ENCODE measurements at regions not wholly inside any gene's neighbourhood (a gene's known extent, or its start where the extent isn't known, plus 50 kb on each side); places are given as distances from the start of the nearest gene placed in this dataset.

- DNase-seq (ENCODE audit: low read depth in 1 of 2, low spot score in 1 of 2): no peak
Measured at GRCh38 chr14:87122166-87122565, 870.8 kb downstream of the GALC start.

- DNase-seq (ENCODE audit: low read depth in 1 of 2, low spot score in 1 of 2): no peak
Measured at GRCh38 chr14:87121716-87122115, 871.3 kb downstream of the GALC start.

DNA sequence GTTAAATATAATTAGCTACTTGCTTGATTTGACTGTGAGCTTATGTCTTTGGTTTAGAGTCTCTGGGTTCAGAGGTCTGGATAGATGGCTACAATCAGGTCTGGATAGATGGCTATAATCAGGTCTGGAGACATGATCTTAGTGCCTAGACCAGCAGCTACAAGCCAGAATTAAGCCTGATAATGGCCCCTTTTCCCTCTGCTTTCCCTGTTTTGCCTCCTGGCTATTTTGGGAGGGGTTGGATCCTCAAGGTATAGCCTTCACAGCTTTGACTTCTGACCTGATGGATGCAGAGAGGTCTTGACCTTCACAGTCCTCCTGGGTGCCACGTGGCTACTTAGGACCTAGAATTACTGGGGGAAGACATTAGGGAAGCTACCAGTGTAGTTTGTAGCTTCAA lies 877.7 kb downstream of the GALC start:
- DNase-seq (ENCODE audit: low read depth in 1 of 2, low spot score in 1 of 2): no peak

DNA sequence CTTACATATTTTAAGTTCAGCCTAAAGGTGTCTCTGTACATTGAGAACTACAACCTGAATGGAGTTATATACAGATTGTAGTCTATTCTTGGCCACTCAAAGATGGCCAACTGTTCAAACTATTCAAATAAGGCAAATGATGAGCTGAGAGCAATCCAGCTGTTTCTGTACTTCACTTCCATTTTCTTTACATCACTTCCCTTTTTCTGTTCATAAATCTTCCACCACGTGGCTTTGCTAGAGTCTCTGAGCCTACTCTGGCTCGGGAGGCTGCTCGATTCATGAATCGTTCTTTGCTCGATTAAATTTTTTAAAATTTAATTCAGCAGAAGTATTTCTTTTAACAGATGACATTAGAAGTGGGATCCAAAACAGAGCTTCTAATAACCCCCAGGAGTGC lies 879.7 kb downstream of the GALC start:
- DNase-seq (ENCODE audit: low read depth in 1 of 2, low spot score in 1 of 2): no peak

DNA sequence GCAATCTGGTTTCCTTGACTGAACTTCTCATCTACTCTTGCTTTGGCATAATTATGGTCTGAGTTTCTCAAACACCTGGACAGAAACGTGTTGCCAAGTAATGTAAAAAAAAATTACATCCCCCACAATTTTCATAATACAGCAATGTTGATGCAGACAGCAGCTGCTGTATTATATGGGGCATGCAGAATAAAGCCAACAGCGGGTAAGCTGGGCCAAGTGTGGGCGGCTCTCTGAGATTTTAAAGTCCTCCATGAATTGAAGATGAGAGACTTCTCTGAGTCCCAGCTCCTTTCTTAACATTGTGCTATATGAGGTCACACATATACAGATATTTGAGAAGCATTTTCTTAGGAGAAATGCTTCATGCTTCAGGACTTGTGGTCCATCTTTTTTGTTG lies 881.2 kb downstream of the GALC start:
- DNase-seq (ENCODE audit: low read depth in 1 of 2, low spot score in 1 of 2): no peak

DNA sequence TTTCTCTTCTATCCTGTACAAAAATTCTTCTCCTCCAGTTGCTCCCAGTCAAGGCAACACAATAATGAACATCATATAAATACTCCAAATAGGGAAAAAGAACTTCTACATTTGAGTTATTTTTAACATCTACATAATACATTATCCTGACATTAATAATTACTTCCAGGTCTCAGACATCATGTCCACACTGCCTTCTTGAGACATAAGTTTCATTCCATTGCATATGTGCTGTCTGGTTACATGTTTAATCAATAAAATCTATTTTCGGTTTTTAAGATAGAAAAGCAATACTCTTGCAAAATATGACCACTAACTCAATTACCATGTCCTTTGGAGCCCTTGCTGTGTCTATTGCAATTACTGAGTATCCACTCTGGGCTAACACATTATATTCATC lies 881.9 kb downstream of the GALC start:
- no peak for DNase-seq (ENCODE audit: low read depth in 1 of 2, low spot score in 1 of 2)

GRCh38 chr14:87109271-87109670 lies 883.7 kb downstream of the GALC start:
- no peak for DNase-seq (ENCODE audit: low read depth in 1 of 2, low spot score in 1 of 2)

DNA sequence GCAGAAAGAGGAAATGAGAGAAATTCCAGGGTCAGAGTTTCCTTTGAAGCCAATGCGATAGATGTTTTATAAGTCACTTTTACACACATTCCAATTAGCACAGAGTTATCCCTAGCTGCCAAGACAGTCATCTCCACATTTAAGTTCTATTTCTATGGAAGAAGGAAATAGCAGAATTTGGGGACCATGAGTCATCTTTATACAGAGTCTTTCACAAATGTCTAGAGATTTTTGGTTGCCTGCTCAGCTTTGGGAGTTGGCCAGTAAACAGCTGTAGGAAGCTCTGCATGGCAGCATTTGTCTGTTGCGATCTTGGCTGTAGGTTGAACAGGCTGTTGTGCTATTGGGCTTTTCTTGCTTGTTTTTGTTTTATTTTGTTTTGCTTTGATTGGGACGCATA lies 884.3 kb downstream of the GALC start:
- no peak for DNase-seq (ENCODE audit: low read depth in 1 of 2, low spot score in 1 of 2)

GRCh38 chr14:87102811-87103378 lies 890.1 kb downstream of the GALC start:
- no peak for DNase-seq (ENCODE audit: low read depth in 1 of 2, low spot score in 1 of 2)

DNA sequence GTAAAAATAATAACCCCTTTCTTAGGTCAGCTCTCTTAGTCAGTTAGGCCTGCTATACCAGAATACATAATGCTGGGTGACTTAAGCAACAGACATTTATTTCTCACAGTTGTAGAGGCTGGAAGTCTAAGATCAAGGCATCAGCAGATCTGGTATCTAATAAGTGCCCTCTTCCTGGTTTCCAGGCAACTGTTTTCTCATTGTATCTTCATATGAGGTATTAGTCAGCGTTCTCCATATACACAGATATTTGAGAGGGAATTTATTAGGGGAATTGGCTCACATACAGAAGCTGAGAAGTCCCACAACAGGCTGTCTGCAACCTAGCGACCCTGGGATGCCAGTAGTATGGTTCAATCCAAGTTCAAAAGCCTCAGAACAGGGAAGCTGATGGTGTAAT lies 896.0 kb downstream of the GALC start:
- no peak for DNase-seq (ENCODE audit: low read depth in 1 of 2, low spot score in 1 of 2)

- DNase-seq (ENCODE audit: low read depth in 1 of 2, low spot score in 1 of 2): no peak
Measured at GRCh38 chr14:87094913-87095312, 898.1 kb downstream of the GALC start.

- DNase-seq (ENCODE audit: low read depth in 1 of 2, low spot score in 1 of 2): no peak
Measured at GRCh38 chr14:87088588-87088987, 904.4 kb downstream of the GALC start.

DNA sequence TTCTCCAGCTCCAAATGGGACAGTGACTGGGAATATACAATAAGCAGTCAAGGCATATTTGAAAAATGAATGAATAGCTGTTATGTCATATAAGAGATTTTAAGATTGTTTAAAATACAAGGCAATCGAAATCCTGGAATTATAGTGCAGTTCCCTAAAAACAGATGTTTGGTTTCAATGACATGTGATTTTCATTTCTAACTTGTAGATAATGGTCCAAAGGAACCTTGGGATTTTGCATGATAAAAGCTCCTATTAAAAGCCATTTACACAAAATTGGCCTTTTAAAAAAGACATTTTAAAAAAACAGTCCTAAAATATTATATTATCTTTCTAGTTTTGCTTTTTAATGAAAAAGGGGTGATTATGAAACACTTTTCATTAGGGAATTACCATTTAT lies 905.1 kb downstream of the GALC start:
- no peak for DNase-seq (ENCODE audit: low read depth in 1 of 2, low spot score in 1 of 2)

- DNase-seq (ENCODE audit: low read depth in 1 of 2, low spot score in 1 of 2): no peak
Measured at GRCh38 chr14:87084908-87085307, 908.1 kb downstream of the GALC start.

- DNase-seq (ENCODE audit: low read depth in 1 of 2, low spot score in 1 of 2): no peak
Measured at GRCh38 chr14:87082917-87083316, 910.1 kb downstream of the GALC start.

DNA sequence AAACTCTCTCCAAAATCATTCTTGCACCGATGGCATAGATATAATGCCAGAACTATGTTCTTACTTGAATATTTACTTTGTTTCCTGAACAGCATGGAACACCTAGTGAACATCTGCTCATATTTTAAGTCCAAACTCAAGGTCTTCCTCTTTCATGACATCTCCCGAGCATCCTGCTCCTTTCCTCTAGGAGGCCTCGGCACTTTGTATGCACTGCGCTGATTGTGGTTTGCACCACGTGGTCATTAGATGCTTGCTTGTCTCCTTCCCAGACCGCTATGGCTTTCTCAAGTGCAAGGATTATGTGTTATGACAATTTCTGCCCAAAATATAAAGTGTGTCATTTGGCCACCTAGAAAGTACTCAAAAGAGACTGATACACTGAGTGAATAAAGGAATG lies 912.0 kb downstream of the GALC start:
- DNase-seq (ENCODE audit: low read depth in 1 of 2, low spot score in 1 of 2): no peak

- no peak for DNase-seq (ENCODE audit: low read depth in 1 of 2, low spot score in 1 of 2)
Measured at GRCh38 chr14:87080146-87080545, 912.8 kb downstream of the GALC start.

DNA sequence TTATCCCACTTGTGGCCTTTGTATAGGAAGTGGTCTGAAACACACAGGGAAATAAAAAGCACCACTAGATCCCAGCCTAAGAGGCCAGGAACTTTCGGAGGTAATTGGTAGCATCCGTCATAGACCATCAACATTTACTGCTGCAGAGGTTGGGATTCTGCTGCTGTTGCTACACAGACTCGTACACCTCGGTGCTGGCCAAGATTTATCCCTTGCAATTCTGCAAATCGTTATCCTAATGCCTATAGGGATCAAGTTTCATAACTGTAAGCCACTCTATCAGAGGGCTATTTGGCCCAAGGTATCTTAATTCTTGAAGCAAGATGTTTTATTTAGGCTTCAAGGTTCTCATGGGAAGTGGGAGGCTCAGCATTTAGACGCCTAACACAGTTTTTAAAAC lies 913.6 kb downstream of the GALC start:
- no peak for DNase-seq (ENCODE audit: low read depth in 1 of 2, low spot score in 1 of 2)

DNA sequence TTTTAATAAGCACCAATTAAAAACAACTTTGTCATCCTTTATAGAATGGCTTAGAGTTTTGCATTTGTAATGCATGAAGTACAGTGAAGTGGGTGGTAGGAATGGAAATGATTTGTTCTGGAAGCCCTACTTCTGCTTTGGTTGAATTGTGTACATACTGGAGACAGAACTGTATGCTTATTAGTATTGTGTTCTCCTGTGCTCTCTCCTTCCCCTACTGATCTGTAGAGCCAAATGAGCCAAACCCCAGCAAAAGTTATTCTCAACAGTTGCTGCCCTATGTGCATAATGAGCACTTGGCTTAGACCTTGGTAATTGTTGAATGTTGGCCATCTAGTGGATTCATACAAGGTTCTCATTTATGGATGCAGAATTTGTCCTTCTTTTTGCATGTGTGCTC lies 916.1 kb downstream of the GALC start:
- no peak for DNase-seq (ENCODE audit: low read depth in 1 of 2, low spot score in 1 of 2)

DNA sequence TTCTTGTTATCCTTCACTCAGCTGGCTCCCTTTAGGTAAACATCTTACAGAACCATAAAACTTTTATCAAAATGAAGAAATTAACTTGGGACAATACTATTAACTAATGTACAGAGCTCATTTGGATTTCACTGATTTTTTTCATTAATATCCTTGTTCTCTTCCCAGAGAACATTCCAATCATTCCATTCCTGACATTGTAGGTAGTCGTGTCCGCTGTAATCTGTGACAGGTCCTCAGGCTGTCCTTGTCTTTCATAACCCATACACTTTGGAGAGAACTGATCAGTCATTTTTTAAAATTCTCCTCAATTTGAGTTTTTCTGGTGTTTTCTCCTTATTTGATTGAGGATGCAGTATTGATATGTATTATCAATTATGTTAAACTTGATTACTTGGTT lies 916.8 kb downstream of the GALC start:
- DNase-seq (ENCODE audit: low read depth in 1 of 2, low spot score in 1 of 2): no peak

DNA sequence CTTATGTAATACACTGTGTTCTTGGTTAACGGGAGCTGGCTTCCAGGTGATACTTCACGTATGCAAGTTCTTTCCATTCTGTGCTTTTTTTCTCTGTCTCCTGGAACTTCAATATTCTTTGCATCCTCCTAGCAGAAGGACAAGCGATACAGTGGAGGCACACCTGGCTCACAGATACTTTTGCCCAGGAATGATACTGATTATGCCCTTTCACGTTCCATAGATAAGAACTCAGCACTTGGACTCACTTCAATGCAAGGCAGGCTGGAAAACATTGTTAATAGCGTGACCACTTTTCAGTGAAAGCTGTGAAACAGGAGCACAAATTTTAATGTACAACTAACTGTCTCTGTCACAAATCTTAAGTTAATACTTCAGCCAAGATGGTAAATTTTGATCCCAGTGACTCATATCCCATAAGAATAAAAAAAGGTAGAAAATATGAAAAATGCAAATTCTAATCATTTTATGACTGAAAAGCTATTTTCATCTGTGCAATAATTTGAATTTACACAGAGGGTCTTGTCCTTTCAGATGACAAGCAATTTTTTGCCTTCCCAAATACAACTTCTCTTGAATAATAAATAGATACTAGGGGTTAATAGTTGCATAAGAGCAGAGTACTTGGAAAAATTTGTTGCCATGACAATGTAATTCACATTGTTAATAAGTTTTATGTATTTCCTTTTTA lies 919.0 kb downstream of the GALC start:
- DNase-seq (ENCODE audit: low read depth in 1 of 2, low spot score in 1 of 2): no peak

DNA sequence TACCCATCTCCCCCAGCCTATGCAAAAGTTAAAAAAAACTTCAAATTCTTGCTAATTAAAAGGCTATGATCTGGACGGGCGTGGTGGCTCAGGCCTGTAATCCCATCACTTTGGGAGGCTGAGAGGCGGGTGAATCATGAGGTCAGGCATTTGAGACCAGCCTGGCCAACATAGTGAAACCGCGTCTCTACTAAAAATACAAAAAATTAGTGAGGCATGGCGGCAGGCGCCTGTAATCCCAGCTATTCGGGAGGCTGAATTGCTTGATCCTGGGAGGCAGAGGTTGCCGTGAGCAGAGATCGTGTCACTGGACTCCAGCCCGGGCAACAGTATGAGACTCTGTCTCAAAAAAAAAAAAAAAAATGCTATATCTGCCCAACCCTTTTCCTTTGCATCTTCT lies 925.4 kb downstream of the GALC start:
- DNase-seq (ENCODE audit: low read depth in 1 of 2, low spot score in 1 of 2): no peak

DNA sequence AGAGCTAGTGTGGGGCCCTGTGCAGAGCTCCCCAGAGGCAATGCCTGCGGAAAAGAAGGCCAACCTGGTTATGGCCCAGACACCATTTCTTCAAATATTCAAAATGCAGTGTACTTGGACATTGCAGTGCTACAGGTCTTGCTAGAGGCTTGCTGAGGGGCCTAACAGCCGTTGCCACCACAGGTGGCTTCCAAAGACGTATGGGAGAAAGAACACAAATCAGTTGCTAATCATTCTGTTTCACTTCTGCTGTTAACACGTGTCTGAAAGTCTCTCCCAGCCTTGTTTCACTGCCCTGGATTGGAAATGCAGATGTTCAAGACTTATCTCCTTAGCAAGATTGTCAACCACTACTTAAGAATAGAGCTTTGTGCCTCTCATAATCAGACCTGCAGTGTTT lies 925.9 kb downstream of the GALC start:
- no peak for DNase-seq (ENCODE audit: low read depth in 1 of 2, low spot score in 1 of 2)

All from stimulated activated CD4-positive, alpha-beta T cell treated with anti-CD3 and anti-CD28 coated beads, Interleukin-15, amount 100 ng/mL, for 1 hour (primary cell).